Upper lobe of left lung (tissue), 4 donors: ENCODE measurements at regions not wholly inside any gene's neighbourhood (a gene's known extent, or its start where the extent isn't known, plus 50 kb on each side); places are given as distances from the start of the nearest gene placed in this dataset.

Experiments used
- POLR2A ChIP-seq, 4 donors: fragments of 450-650 bp; IDR thresholded peaks; one replicate each; pipeline ENCODE4 v1.5.1; 2016 to 2017; ENCODE audit warnings: antibody characterized with exemption in 4 of 4, mild to moderate bottlenecking in 2 of 4
- POLR2AphosphoS5 ChIP-seq, 2 donors: sonication (generic); formaldehyde crosslinking; IDR thresholded peaks; one replicate each; pipeline ENCODE4 v1.5.1; 2017; ENCODE audit warnings: antibody characterized with exemption in 2 of 2
- TF ChIP-seq, protein P1 (sequence below), 6 experiments: fragments of 450-650 bp in 4 of 6; fragments of 200-600 bp in 2 of 6; sonication (generic) in 2 of 6; IDR thresholded peaks; one replicate each; pipeline ENCODE4 v1.5.1; 2016 to 2019; ENCODE audit warnings: antibody characterized with exemption in 6 of 6

GRCh38 chr9:12060811-12061210 is 632.4 kb upstream of the TYRP1 start:
- TF ChIP-seq, protein P1, sequence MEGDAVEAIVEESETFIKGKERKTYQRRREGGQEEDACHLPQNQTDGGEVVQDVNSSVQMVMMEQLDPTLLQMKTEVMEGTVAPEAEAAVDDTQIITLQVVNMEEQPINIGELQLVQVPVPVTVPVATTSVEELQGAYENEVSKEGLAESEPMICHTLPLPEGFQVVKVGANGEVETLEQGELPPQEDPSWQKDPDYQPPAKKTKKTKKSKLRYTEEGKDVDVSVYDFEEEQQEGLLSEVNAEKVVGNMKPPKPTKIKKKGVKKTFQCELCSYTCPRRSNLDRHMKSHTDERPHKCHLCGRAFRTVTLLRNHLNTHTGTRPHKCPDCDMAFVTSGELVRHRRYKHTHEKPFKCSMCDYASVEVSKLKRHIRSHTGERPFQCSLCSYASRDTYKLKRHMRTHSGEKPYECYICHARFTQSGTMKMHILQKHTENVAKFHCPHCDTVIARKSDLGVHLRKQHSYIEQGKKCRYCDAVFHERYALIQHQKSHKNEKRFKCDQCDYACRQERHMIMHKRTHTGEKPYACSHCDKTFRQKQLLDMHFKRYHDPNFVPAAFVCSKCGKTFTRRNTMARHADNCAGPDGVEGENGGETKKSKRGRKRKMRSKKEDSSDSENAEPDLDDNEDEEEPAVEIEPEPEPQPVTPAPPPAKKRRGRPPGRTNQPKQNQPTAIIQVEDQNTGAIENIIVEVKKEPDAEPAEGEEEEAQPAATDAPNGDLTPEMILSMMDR (IDR thresholded peaks at IDR 0.05), result no peak
- TF ChIP-seq POLR2A (IDR thresholded peaks at IDR 0.05) (no peak), POLR2AphosphoS5 (IDR thresholded peaks at IDR 0.05) (no peak)
